ENCODE measurements at regions not wholly inside any gene's neighbourhood (a gene's known extent, or its start where the extent isn't known, plus 50 kb on each side); places are given as distances from the start of the nearest gene placed in this dataset.

GRCh38 chr3:88572450-88572849 lies 422.7 kb downstream of the C3orf38 start:
- TF ChIP-seq CTCF (IDR thresholded peaks at IDR 0.05; ENCODE audit: low read depth, low read length) (no peak), EZH2phosphoT487 (IDR thresholded peaks at IDR 0.05; ENCODE audit: low read depth) (no peak)
- no peaks in the 10 kb centered on the region for H3K36me3 ChIP-seq (replicated peaks; ENCODE audit: low read depth, low read length)
- H3K27ac ChIP-seq (ENCODE audit: low read length): no peak overlapping the region
- H3K4me1 ChIP-seq (ENCODE audit: low read length): no peaks in the 10 kb centered on the region
- no peaks in the 10 kb centered on the region for H3K9me3 ChIP-seq (ENCODE audit: insufficient read depth, low read length)
- no peak overlapping the region for H3K4me3 ChIP-seq (ENCODE audit: low read length)
- no peaks in the 10 kb centered on the region for H3K79me2 ChIP-seq (ENCODE audit: low read length)
- no peak overlapping the region for H3K4me2 ChIP-seq (ENCODE audit: low read length)
- no peaks in the 10 kb centered on the region for H4K20me1 ChIP-seq (ENCODE audit: insufficient read depth, low read length)
- H3K9ac ChIP-seq (ENCODE audit: low read length): no peak overlapping the region
- no peak overlapping the region for H2AFZ ChIP-seq (ENCODE audit: low read depth, low read length)
- no peaks in the 10 kb centered on the region for H3K27me3 ChIP-seq (ENCODE audit: low read depth, low read length)

DNA sequence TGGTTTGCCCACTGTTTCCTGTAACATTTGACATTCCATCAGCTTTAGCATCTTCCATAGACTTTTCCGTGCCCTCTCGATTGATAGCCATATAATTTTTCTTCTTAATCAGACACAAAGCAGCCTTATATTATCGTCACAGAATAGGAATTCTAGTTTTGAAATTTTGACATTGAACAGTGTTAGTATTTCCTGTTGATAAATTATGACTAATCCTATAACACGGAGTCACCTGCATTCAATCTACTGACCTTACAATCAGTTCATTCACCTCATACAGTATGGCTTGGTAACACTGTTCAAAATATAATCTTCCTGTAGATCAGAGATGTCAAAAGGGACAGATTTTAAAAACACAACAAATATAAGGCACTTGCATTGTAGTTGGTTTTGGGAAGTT lies 423.7 kb downstream of the C3orf38 start:
- Histone ChIP-seq H3K9ac (ENCODE audit: low read length) (no peak overlapping the region), H3K36me3 (replicated peaks; ENCODE audit: low read depth, low read length) (no peaks in the 10 kb centered on the region), H4K20me1 (ENCODE audit: insufficient read depth, low read length) (no peaks in the 10 kb centered on the region), H3K9me3 (ENCODE audit: insufficient read depth, low read length) (no peaks in the 10 kb centered on the region), H2AFZ (ENCODE audit: low read depth, low read length) (no peak overlapping the region), H3K79me2 (ENCODE audit: low read length) (no peaks in the 10 kb centered on the region), H3K4me2 (ENCODE audit: low read length) (no peak overlapping the region), H3K4me1 (ENCODE audit: low read length) (no peaks in the 10 kb centered on the region), H3K27ac (ENCODE audit: low read length) (no peak overlapping the region), H3K4me3 (ENCODE audit: low read length) (no peak overlapping the region), H3K27me3 (ENCODE audit: low read depth, low read length) (no peaks in the 10 kb centered on the region)
- no peak for TF ChIP-seq EZH2phosphoT487 (IDR thresholded peaks at IDR 0.05; ENCODE audit: low read depth)
- TF ChIP-seq CTCF (IDR thresholded peaks at IDR 0.05; ENCODE audit: low read depth, low read length): no peak

GRCh38 chr3:88574146-88574545 lies 424.4 kb downstream of the C3orf38 start:
- Histone ChIP-seq H3K27ac (ENCODE audit: low read length) (no peak overlapping the region), H3K4me2 (ENCODE audit: low read length) (no peak overlapping the region), H3K9me3 (ENCODE audit: insufficient read depth, low read length) (no peaks in the 10 kb centered on the region), H3K36me3 (replicated peaks; ENCODE audit: low read depth, low read length) (no peaks in the 10 kb centered on the region), H3K4me3 (ENCODE audit: low read length) (no peak overlapping the region), H3K4me1 (ENCODE audit: low read length) (no peaks in the 10 kb centered on the region), H3K27me3 (ENCODE audit: low read depth, low read length) (no peaks in the 10 kb centered on the region), H3K9ac (ENCODE audit: low read length) (no peak overlapping the region), H3K79me2 (ENCODE audit: low read length) (no peaks in the 10 kb centered on the region), H2AFZ (ENCODE audit: low read depth, low read length) (no peak overlapping the region), H4K20me1 (ENCODE audit: insufficient read depth, low read length) (no peaks in the 10 kb centered on the region)
- TF ChIP-seq EZH2phosphoT487 (IDR thresholded peaks at IDR 0.05; ENCODE audit: low read depth) (no peak), CTCF (IDR thresholded peaks at IDR 0.05; ENCODE audit: low read depth, low read length) (no peak)

DNA sequence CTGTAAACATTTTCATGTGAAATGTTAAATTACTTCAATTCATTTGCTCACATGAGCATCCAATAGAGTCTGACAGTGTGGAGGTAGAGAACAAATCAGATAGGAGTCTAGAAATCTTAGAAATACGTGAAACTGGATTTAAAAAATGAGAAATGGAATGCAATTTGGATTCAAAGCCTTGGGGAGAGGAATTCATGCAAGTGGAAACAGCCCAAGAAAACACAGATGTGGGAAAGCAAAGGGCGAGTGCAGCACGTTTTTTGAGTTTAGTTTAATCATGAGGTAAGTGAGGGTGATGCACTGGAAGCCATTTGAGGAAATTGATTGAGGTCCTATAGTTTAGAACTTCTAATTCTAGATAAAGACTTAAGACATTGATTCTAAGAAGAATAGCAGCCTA lies 434.7 kb downstream of the C3orf38 start:
- Histone ChIP-seq H3K79me2 (ENCODE audit: low read length) (no peaks in the 10 kb centered on the region), H3K4me2 (ENCODE audit: low read length) (no peak overlapping the region), H3K27ac (ENCODE audit: low read length) (no peak overlapping the region), H4K20me1 (ENCODE audit: insufficient read depth, low read length) (no peaks in the 10 kb centered on the region), H2AFZ (ENCODE audit: low read depth, low read length) (no peak overlapping the region), H3K9me3 (ENCODE audit: insufficient read depth, low read length) (no peaks in the 10 kb centered on the region), H3K4me1 (ENCODE audit: low read length) (0 out of 2 replicates have a peak, but pooled peaks cover 3% of the 10 kb centered on the region), H3K27me3 (ENCODE audit: low read depth, low read length) (no peaks in the 10 kb centered on the region), H3K36me3 (replicated peaks; ENCODE audit: low read depth, low read length) (no peaks in the 10 kb centered on the region), H3K4me3 (ENCODE audit: low read length) (no peak overlapping the region), H3K9ac (ENCODE audit: low read length) (no peak overlapping the region)
- no peak for TF ChIP-seq EZH2phosphoT487 (IDR thresholded peaks at IDR 0.05; ENCODE audit: low read depth)

Measured in OCI-LY3 (cell line).